ENCODE measurements at regions not wholly inside any gene's neighbourhood (a gene's known extent, or its start where the extent isn't known, plus 50 kb on each side); places are given as distances from the start of the nearest gene placed in this dataset.
A peak's percentile ranks its signal among the peaks of the same experiment; 100 is the strongest.

DNA sequence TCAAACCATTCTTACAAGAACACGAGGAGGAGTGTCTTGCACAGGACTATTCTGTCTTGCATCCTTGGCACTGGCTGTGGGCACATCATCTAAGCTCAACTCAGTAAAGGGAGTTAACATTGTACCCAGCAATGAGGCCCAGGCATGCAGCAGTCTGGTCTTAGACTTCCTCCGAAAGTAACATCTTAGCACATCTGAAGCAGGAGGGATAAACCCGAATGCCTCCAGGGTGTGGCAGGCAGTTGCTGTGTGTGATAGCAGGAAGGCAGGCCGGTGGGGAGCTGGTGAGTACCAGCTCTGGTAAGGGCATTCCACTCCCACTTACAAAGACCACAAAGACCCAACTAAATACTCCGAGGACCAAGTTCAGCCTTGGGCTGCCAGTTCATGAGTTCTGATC lies 206.3 kb downstream of the TSN start:
- TF ChIP-seq, protein P1, sequence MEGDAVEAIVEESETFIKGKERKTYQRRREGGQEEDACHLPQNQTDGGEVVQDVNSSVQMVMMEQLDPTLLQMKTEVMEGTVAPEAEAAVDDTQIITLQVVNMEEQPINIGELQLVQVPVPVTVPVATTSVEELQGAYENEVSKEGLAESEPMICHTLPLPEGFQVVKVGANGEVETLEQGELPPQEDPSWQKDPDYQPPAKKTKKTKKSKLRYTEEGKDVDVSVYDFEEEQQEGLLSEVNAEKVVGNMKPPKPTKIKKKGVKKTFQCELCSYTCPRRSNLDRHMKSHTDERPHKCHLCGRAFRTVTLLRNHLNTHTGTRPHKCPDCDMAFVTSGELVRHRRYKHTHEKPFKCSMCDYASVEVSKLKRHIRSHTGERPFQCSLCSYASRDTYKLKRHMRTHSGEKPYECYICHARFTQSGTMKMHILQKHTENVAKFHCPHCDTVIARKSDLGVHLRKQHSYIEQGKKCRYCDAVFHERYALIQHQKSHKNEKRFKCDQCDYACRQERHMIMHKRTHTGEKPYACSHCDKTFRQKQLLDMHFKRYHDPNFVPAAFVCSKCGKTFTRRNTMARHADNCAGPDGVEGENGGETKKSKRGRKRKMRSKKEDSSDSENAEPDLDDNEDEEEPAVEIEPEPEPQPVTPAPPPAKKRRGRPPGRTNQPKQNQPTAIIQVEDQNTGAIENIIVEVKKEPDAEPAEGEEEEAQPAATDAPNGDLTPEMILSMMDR (conservative IDR thresholded peaks at IDR 0.05) = no peak

DNA sequence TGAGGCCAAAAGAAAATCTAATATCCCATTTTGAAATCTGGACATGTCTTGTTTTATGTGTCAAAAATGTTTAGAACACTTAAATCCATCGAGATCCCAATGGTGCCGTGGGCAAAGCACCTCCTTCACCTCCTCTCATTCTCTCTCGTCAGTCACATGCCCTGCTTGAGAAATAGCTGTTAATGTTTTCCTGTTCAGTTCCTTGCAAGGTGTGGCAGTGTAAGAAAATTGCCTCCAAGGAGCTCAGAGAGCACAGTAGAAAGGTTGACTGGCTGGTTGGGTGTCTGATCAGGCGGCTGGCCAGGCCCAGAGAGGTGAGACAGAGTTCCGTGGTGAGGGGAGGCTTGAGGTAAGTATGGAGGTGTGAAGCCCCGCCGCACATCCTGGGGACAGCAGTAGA lies 210.2 kb downstream of the TSN start:
- TF ChIP-seq, protein P1 (conservative IDR thresholded peaks at IDR 0.05) = no peak
- H3K27ac ChIP-seq = no peak overlapping the region

More for the DNA sequence above, 206.3 kb downstream of the TSN start:
- no peak overlapping the region for H3K27ac ChIP-seq

DNA sequence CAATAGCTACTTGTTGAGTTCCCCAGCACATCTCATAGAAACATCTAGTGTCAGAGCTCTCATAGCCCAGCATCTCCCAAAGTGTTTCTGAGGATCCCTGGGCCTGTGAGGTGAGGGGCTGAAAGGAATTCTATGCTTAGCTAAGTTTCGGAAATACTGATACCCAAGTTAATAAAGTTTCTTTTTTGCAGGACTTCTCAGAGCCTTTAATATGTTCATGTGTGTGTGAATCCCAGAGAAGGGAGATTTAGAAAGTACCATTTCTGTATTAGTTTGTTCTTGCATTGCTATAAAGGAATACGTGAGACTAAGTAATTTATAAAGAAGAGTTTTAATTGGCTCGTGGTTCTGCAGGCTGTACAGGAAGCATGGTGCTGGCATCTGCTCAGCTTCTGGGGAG lies 211.2 kb downstream of the TSN start:
- H3K27ac ChIP-seq = no peak overlapping the region
- TF ChIP-seq, protein P1 (conservative IDR thresholded peaks at IDR 0.05) = no peak

DNA sequence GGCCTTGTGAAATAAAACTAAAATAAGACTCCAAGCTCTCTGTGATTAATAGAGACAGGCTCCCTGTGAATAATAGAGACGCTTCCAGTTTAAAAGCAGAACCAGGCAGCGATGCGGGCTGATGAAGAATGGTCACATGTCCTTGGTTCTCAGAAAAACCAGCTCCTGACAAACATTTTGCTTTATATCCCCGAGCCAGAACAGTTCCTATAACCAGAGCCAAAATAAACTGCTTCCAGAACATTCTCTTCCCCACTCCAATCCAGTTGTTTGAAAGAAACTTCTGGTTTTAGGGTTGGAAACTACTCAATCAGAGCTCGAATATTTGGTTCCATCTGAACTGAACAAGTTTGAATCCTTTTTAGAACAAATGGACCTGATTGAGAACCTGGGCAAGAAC lies 213.7 kb downstream of the TSN start:
- H3K27ac ChIP-seq = no peak overlapping the region
- TF ChIP-seq, protein P1 (conservative IDR thresholded peaks at IDR 0.05) = no peak

DNA sequence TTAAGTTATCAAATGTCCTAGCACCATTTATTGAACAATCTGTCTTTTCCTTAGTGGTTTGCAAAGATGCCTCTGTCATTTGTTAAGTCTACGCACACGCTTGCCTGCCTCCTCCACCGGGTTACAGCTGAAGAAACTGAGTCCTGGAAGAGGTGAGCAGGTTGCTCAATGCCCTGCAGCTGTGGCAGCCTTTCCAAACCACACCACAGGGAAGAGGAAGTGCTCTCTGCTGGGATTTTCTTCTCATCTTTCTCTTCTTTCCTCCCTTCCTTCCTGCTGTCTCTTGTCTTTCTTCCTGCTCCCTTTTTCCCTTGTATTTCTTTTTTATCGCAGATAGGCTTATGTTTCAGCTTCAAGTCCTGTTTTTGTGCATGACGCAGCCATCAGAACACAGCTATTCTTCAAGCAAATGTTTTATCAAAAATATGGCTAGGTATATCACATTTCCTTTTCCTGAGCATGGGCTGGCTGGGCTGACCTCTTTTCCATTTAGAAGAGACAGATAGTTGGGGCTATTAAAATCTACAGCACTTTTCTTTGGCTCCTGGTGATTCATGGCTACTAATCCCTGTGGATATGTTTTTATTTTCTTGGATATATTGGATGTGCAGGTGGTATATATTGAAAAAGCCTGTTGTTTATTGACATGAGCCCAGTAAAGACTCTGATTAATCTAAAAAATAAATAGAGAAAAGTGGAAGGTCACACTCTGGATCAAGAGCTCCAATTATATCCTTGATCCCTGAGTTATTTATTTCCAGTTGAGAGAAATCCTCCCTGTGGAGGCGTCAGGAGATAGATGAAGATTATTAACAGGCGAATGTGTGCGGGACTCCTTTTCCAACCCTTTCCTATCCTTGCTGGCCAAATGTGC lies 214.6 kb downstream of the TSN start:
- no peak overlapping the region for H3K27ac ChIP-seq

DNA sequence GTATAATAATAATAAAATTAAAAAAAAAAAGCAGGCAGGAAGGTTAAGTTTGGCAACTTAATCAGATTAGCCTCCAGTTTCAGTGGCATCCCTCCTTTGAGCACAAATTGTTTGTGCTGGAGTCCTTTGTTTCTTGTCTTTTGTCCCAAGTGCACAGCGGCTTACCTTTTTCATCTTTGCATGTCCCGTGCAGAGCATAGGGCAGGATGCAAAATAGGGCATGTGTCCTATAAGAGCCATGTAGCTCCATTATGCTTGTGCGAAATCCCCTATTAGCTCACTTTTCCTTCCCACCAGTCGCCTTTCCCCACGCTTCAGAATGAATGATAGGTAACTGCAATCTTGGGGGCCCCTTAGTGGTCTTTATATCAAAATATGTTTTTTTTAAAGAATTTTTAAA lies 216.8 kb downstream of the TSN start:
- TF ChIP-seq, protein P1 (conservative IDR thresholded peaks at IDR 0.05) = no peak
- H3K27ac ChIP-seq = no peak overlapping the region

More for the DNA sequence above, 214.6 kb downstream of the TSN start:
- TF ChIP-seq, protein P1 (conservative IDR thresholded peaks at IDR 0.05) = no peak

DNA sequence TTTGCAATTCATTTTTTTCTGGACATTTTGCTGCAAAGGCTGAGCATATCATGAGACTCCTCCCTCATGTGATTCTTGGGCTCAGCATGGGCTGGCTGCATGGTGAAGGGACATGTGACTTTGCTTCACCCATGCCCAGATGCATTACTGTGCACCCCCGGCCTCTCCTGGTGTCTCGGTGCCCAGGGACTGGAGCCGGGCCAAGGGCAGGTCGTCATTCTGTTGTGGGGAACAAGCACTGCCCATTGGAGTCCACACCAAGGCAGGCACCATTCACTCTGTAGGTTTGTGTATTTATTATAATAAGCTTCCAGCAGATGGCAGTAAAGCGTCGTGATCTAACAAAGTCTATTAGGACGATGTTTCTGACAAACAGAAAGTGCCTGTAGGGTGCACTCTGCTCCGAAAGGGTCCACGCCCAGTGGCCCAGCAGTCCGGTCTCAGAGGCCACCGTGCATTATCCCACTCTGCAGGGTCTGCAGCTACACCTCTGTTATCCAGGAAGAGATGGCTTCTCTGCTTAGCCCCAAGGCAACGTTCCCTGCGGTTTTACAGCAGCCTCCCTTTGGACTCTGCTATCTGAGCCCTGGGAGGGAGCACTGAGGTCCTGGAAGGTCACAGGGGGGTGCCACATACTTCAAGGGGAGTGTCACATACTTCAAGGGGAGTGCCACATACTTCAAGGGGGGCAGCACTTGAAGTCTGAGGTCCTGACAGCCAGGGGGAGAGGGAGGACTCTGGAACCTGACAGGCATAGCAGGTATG lies 219.6 kb downstream of the TSN start:
- TF ChIP-seq, protein P1 (conservative IDR thresholded peaks at IDR 0.05) = peak; percentile 73
- H3K27ac ChIP-seq = no peak overlapping the region

Measured in VCaP (cell line).